Lung (tissue), 11 donors: ENCODE measurements at regions not wholly inside any gene's neighbourhood (a gene's known extent, or its start where the extent isn't known, plus 50 kb on each side); places are given as distances from the start of the nearest gene placed in this dataset.

ENCODE experiments used
- ATAC-seq: fragments of 200-7000 bp; cut with Tn5 transposase; one replicate; pipeline ENCODE4 v1.9.1; 2020; ENCODE audit warnings: moderate number of reproducible peaks; ENCODE audit not compliant: insufficient read depth, low FRiP score
- DNase-seq, 3 donors: peaks; one replicate each; pipeline ENCODE4 v3.0.0-alpha.2; 2013 to 2017
- H3K27ac ChIP-seq, 2 donors: one replicate each; pipeline ENCODE4 v1.5.1; 2013; ENCODE audit warnings: mild to moderate bottlenecking in 2 of 2, moderate library complexity in 2 of 2, control low read depth in 1 of 2, inconsistent platforms in 1 of 2, low read depth in 1 of 2, low read length in 1 of 2
- H3K27me3 ChIP-seq, 3 donors: one replicate each; pipeline ENCODE4 v1.5.1; 2013; ENCODE audit warnings: low read length in 2 of 3; ENCODE audit not compliant: control insufficient read depth in 3 of 3, insufficient read depth in 3 of 3
- H3K36me3 ChIP-seq, 4 donors: one replicate each; pipeline ENCODE4 v1.5.1; 2013; ENCODE audit warnings: low read length in 4 of 4, mild to moderate bottlenecking in 1 of 4, moderate library complexity in 1 of 4; ENCODE audit not compliant: control insufficient read depth in 4 of 4, insufficient read depth in 4 of 4
- H3K4me1 ChIP-seq, 5 donors: one replicate each; pipeline ENCODE4 v1.5.1; 2013; ENCODE audit warnings: low read length in 5 of 5, mild to moderate bottlenecking in 2 of 5, moderate library complexity in 1 of 5; ENCODE audit not compliant: control insufficient read depth in 5 of 5, insufficient read depth in 5 of 5
- H3K4me3 ChIP-seq: one replicate; pipeline ENCODE4 v1.5.1; 2013; ENCODE audit warnings: mild to moderate bottlenecking, control low read depth, moderate library complexity
- H3K9ac ChIP-seq, 2 donors: one replicate each; pipeline ENCODE4 v1.5.1; 2013; ENCODE audit warnings: low read length in 2 of 2, control low read depth in 1 of 2; ENCODE audit not compliant: insufficient read depth in 1 of 2
- H3K9me3 ChIP-seq, 4 donors: one replicate each; pipeline ENCODE4 v1.5.1; 2013; ENCODE audit warnings: low read length in 3 of 4, mild to moderate bottlenecking in 1 of 4, moderate library complexity in 1 of 4; ENCODE audit not compliant: control insufficient read depth in 4 of 4, insufficient read depth in 3 of 4
- CTCF ChIP-seq: IDR thresholded peaks from 2 replicates; pipeline ENCODE4 v1.5.1; 2012; ENCODE audit warnings: mild to moderate bottlenecking; ENCODE audit errors: control extremely low read depth, extremely low read depth
- WGBS, 2 donors: extraction: QIAGEN DNeasy Blood & Tissue Kit; methylation state at CpG; one replicate each; pipeline ENCODE4 v1.1.7; 2013; 5-methylcytosine and 5-hydroxymethylcytosine counted together
- donor health status: control.
- donor health status: control.
- donor health status: Bipolar disorder and iron deficiency.
- donor health status: healthy.
- donor health status: DM: yes; HTN: yes; CAD: no.

GRCh38 chr10:10734356-10735064 is 283.2 kb upstream of the CELF2 start:
- TF ChIP-seq CTCF = no peak
- no peak overlapping the region for H3K9ac ChIP-seq
- no peak for DNase-seq
- H3K27me3 ChIP-seq = no peaks in the 10 kb centered on the region
- H3K9me3 ChIP-seq = no peaks in the 10 kb centered on the region
- peaks cover 0 to 2% (median 0%) of the 10 kb centered on the region in 5 donors for H3K4me1 ChIP-seq
- WGBS, 2 donors = 33 to 43% methylated on average over 5 of the region's 5 CpGs
- H3K4me3 ChIP-seq = no peak overlapping the region
- no peak for ATAC-seq
- H3K36me3 ChIP-seq = no peaks in the 10 kb centered on the region
- H3K27ac ChIP-seq = peak overlapping the region in 1 of 2 donors; percentile 67

- no peak overlapping the region for H3K9ac ChIP-seq
- H3K27me3 ChIP-seq = no peaks in the 10 kb centered on the region
- DNase-seq (peak in 2 of 3 donors; percentile 53 to 54), ATAC-seq (no peak)
- TF ChIP-seq CTCF = no peak
- no peak overlapping the region for H3K4me3 ChIP-seq
- H3K27ac ChIP-seq = no peak overlapping the region
- 78 to 79% methylated on average over 6 of the region's 6 CpGs for WGBS, 2 donors
- H3K36me3 ChIP-seq = no peaks in the 10 kb centered on the region
- H3K4me1 ChIP-seq = no peaks in the 10 kb centered on the region
- peaks cover 0 to 4% (median 0%) of the 10 kb centered on the region in 4 donors for H3K9me3 ChIP-seq
Measured at GRCh38 chr10:10745291-10745690, 272.4 kb upstream of the CELF2 start.

- Histone ChIP-seq H3K4me1 (peaks cover 0 to 5% (median 0%) of the 10 kb centered on the region in 5 donors), H3K27ac (no peak overlapping the region), H3K36me3 (no peaks in the 10 kb centered on the region), H3K27me3 (no peaks in the 10 kb centered on the region), H3K9me3 (peaks cover 0 to 3% (median 0%) of the 10 kb centered on the region in 4 donors), H3K4me3 (no peak overlapping the region), H3K9ac (no peak overlapping the region)
- TF ChIP-seq CTCF = no peak
- WGBS, 2 donors = 95 to 96% methylated on average over 9 of the region's 9 CpGs
- ATAC-seq (no peak), DNase-seq (no peak)
Measured at GRCh38 chr10:10755490-10755889, 262.2 kb upstream of the CELF2 start.
